BE2C (cell line): ENCODE measurements at regions not wholly inside any gene's neighbourhood (a gene's known extent, or its start where the extent isn't known, plus 50 kb on each side); places are given as distances from the start of the nearest gene placed in this dataset.

ENCODE experiments used
- DNase-seq: peaks from one replicate; pipeline ENCODE4 v3.0.0-alpha.2; 2020
- H3K27me3 ChIP-seq: fragments of 250-450 bp; sonication (Bioruptor Pico); 2 replicates; pipeline ENCODE4 v1.5.1; 2020; ENCODE audit warnings: mild to moderate bottlenecking
- H3K36me3 ChIP-seq: fragments of 250-450 bp; sonication (Bioruptor Pico); 2 replicates; pipeline ENCODE4 v1.5.1; 2020; ENCODE audit warnings: mild to moderate bottlenecking
- H3K4me1 ChIP-seq: fragments of 250-450 bp; sonication (Bioruptor Pico); 2 replicates; pipeline ENCODE4 v1.5.1; 2020
- H3K4me3 ChIP-seq: 2 replicates; pipeline ENCODE4 v1.5.1; 2011; ENCODE audit warnings: low read depth, low read length
- H3K9me3 ChIP-seq: fragments of 250-450 bp; sonication (Bioruptor Pico); 2 replicates; pipeline ENCODE4 v1.5.1; 2020
- TF ChIP-seq, protein P1 (sequence below): IDR thresholded peaks from 2 replicates; pipeline ENCODE4 v1.5.1; 2012; ENCODE audit warnings: mild to moderate bottlenecking, low read depth, low read length

DNA sequence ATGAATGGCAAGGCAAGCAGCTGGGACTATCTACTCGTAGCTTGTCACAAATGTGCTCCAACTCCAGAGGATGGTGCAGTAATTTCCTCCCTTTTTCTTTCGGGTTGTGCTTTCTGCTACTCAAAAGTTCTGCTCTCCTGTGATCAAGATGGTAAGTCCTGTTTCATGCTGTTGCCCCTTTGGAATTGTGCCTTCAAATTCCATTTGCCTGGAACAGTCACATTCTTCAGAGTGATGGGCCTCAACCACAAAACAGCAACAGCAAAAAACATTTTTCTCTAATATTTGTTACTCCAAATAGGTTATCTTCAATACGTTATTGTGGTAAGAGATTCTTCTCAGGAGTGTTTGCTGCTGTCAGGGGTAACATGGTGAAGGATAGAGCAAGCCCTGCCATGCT lies 209.3 kb downstream of the PALM2AKAP2 start:
- no peaks in the 10 kb centered on the region for H3K36me3 ChIP-seq
- TF ChIP-seq, protein P1, sequence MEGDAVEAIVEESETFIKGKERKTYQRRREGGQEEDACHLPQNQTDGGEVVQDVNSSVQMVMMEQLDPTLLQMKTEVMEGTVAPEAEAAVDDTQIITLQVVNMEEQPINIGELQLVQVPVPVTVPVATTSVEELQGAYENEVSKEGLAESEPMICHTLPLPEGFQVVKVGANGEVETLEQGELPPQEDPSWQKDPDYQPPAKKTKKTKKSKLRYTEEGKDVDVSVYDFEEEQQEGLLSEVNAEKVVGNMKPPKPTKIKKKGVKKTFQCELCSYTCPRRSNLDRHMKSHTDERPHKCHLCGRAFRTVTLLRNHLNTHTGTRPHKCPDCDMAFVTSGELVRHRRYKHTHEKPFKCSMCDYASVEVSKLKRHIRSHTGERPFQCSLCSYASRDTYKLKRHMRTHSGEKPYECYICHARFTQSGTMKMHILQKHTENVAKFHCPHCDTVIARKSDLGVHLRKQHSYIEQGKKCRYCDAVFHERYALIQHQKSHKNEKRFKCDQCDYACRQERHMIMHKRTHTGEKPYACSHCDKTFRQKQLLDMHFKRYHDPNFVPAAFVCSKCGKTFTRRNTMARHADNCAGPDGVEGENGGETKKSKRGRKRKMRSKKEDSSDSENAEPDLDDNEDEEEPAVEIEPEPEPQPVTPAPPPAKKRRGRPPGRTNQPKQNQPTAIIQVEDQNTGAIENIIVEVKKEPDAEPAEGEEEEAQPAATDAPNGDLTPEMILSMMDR: no peak
- H3K9me3 ChIP-seq: no peaks in the 10 kb centered on the region
- DNase-seq: no peak
- H3K4me3 ChIP-seq: no peak overlapping the region
- no peaks in the 10 kb centered on the region for H3K27me3 ChIP-seq
- no peaks in the 10 kb centered on the region for H3K4me1 ChIP-seq

DNA sequence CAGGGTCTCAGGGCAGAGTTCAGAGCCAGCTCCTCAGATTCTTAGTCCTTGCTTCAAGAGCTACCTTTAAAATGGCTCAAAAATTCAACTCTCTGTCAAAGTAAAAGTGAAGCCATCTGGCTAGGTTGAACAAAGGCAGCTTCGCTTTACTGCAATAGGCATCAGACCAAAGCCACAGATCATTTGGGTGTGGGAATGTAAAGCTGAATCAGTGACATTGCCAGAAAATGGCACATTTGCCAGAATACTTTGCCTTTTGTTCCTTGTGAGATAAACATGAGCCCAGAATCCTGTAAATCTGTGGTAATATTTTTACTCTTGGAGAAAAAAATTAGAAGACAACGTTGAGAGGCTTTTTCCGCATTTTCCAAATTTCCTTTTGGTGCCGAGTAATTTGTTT lies 210.5 kb downstream of the PALM2AKAP2 start:
- no peaks in the 10 kb centered on the region for H3K9me3 ChIP-seq
- no peaks in the 10 kb centered on the region for H3K4me1 ChIP-seq
- no peak overlapping the region for H3K4me3 ChIP-seq
- no peaks in the 10 kb centered on the region for H3K36me3 ChIP-seq
- TF ChIP-seq, protein P1: no peak
- DNase-seq: no peak
- H3K27me3 ChIP-seq: no peaks in the 10 kb centered on the region

DNA sequence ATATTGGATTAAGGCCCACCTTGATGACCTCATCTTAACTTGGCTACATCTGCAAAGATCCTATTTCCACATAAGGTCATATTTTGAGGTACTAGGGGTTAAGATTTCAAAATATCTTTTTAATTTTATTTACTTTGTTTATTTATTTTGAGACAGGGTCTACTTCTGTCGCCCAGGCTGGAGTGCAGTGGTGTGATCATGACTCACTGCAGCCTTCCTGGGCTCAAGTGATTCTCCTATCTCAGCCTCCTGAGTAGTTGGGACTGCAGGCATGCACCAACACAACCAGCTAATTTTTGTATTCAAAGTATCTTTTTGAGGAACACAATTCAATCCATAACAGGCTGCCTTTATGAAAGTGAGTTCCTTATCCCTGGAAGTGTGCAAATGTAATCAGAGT lies 212.3 kb downstream of the PALM2AKAP2 start:
- TF ChIP-seq, protein P1: no peak

DNA sequence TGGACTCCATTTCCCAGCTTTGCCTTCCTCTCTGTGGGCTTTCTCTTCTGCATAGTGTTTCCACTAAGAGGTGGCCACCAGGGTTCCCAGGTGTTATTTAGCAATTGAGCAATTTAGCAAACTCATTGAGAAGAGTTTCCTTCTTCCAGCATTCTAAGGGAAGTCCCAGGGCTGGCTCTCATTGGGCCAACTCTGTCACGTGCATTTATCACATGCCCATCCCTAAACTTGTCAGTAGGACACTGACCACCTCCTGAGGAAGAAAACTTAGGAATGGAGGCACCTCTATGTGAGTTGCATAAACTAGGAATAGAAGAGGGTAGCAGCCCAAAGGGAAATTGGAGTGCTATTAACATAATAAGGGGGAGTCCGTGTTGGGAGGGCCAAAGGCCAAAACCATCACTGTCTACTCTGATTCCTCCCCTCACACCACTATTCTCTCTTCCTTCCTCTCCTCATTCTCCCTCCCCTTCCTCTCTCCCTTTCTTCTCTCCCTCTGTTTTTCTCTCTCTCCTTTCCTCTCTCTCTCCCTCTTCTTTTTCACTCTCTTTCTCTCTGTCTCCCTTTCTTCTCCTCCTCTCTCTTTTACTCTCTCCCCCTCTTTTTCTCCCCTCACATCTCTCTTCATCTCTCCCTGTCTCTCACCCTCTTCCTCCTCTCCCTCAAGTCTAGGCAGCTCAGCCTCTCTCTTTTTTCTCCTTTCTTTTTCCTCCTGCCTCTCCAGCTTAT lies 213.4 kb downstream of the PALM2AKAP2 start:
- no peaks in the 10 kb centered on the region for H3K4me1 ChIP-seq
- TF ChIP-seq, protein P1: no peak
- H3K4me3 ChIP-seq: no peak overlapping the region
- DNase-seq: no peak
- no peaks in the 10 kb centered on the region for H3K9me3 ChIP-seq
- no peaks in the 10 kb centered on the region for H3K27me3 ChIP-seq
- no peaks in the 10 kb centered on the region for H3K36me3 ChIP-seq

More for the DNA sequence above, 212.3 kb downstream of the PALM2AKAP2 start:
- DNase-seq: no peak
- Histone ChIP-seq H3K4me1 (no peaks in the 10 kb centered on the region), H3K36me3 (no peaks in the 10 kb centered on the region), H3K4me3 (no peak overlapping the region), H3K9me3 (no peaks in the 10 kb centered on the region), H3K27me3 (no peaks in the 10 kb centered on the region)

DNA sequence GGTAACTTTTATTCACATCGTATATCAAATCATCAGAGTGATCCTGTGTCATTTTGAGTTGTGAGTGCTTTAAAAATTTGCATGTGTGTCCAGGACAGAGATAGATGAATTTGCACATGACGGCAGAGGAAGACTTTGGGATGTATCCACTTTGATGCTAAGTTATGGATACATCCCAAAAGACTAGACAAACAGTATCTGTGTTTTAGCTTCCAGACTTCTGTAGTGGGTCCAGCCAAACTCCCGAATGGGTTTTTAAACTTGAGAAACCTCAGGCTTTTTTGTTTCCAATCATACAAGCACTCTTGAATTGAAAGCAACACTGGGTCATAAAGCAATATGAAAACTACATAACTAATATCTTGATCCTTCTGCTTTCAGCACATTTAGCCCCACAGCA lies 213.8 kb downstream of the C9orf152 start:
- DNase-seq: no peak
- Histone ChIP-seq H3K4me1 (no peaks in the 10 kb centered on the region), H3K27me3 (no peaks in the 10 kb centered on the region), H3K9me3 (no peaks in the 10 kb centered on the region; the same call in 1 of the 2 replicates), H3K4me3 (no peak overlapping the region), H3K36me3 (no peaks in the 10 kb centered on the region)
- TF ChIP-seq, protein P1: no peak

DNA sequence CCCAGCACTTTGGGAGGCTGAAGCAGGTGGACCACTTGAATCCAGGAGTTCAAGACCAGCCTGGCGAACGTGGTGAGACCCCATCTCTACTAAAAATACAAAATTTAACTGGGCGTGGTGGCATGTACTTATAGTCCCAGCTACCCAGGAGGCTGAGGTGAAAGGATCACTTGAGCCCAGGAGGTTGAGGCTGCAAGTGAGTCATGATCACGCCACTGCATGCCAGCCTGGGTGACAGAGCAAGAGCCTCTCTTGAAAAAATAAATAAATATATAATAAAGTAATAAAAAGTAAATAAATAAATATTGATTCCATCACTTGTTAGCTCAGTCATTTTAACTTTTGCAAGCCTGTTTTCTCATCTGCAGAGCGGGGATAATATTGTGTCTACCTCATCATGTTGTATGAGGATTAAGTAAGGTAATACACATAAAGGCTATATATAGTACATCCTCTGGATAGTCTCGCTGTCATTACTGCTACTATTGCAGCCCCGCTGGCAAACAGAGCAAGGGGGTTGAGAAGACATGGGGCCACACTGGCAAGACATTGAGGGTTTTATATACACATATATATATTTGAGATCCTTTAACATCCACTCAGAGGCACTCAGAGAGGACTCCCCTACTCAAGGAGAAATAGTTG lies 210.9 kb downstream of the C9orf152 start:
- Histone ChIP-seq H3K36me3 (no peaks in the 10 kb centered on the region), H3K4me1 (no peaks in the 10 kb centered on the region), H3K27me3 (no peaks in the 10 kb centered on the region), H3K4me3 (no peak overlapping the region), H3K9me3 (no peaks in the 10 kb centered on the region; the same call in 1 of the 2 replicates)
- TF ChIP-seq, protein P1: no peak
- DNase-seq: no peak
